Coronary artery (tissue), 2 donors: ENCODE measurements at regions not wholly inside any gene's neighbourhood (a gene's known extent, or its start where the extent isn't known, plus 50 kb on each side); places are given as distances from the start of the nearest gene placed in this dataset.

Experiments used
- DNase-seq: peaks from one replicate; pipeline ENCODE4 v3.0.0-alpha.2; 2017; ENCODE audit warnings: low spot score
- H3K27ac ChIP-seq, 2 donors: fragments of 200-600 bp; sonication (generic); one replicate each; pipeline ENCODE4 v1.5.1; 2016 to 2019
- H3K4me3 ChIP-seq: fragments of 200-600 bp; sonication (generic); 2 replicates; pipeline ENCODE4 v1.5.1; 2016; ENCODE audit warnings: mild to moderate bottlenecking, moderate library complexity
- TF ChIP-seq, protein P1 (sequence below): fragments of 200-600 bp; sonication (generic); IDR thresholded peaks from one replicate; pipeline ENCODE4 v1.5.1; 2019; ENCODE audit warnings: antibody characterized with exemption

DNA sequence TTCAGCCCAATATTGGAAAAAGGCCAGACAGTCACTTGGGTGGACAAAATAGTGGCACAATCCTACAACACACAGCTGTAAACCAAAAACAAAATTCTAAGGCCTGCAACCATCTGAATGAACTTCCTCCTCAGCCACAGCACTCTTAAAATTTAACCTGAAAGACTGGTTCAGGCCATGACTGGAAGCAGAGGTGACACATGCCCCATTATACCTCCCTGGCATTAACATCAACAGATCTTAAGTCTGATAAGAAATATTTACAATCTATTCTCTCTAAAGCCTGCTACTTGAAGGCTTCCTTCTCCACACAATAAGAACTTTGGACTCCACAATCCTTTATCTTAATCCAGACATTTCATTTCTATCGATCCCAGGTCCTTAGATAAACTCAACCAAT lies 192.4 kb upstream of the LRP1B start:
- no peak for DNase-seq
- H3K4me3 ChIP-seq, result no peak overlapping the region
- H3K27ac ChIP-seq, result no peak overlapping the region
- TF ChIP-seq, protein P1, sequence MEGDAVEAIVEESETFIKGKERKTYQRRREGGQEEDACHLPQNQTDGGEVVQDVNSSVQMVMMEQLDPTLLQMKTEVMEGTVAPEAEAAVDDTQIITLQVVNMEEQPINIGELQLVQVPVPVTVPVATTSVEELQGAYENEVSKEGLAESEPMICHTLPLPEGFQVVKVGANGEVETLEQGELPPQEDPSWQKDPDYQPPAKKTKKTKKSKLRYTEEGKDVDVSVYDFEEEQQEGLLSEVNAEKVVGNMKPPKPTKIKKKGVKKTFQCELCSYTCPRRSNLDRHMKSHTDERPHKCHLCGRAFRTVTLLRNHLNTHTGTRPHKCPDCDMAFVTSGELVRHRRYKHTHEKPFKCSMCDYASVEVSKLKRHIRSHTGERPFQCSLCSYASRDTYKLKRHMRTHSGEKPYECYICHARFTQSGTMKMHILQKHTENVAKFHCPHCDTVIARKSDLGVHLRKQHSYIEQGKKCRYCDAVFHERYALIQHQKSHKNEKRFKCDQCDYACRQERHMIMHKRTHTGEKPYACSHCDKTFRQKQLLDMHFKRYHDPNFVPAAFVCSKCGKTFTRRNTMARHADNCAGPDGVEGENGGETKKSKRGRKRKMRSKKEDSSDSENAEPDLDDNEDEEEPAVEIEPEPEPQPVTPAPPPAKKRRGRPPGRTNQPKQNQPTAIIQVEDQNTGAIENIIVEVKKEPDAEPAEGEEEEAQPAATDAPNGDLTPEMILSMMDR, result no peak

DNA sequence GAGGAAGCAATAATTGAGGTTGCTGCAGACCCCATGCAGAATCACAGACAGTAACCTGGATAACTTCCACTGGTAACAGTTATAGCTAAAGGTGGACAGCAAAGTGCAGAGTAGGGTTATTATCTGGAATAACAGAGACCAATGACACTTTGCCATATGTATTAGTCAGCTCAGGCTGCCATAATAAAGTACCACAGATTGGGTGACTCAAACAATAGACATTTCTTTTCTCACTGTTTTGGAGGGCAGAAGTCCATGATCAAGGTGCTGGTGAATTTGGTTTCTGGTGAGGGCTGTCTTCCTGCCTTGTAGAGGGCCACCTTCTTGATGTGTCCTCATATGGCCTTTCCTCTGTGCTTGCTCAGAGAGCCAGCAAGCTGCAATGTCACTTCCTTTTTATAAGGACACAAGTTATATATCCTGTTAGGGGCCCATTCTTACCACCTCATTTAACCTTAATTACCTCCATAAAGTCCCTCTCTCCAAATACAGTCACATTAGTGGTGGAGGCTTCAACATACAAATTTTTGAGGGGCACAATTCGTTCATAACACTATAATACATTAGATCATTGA lies 191.0 kb upstream of the LRP1B start:
- H3K4me3 ChIP-seq, result no peak overlapping the region
- no peak for DNase-seq
- TF ChIP-seq, protein P1, result no peak
- no peak overlapping the region for H3K27ac ChIP-seq

DNA sequence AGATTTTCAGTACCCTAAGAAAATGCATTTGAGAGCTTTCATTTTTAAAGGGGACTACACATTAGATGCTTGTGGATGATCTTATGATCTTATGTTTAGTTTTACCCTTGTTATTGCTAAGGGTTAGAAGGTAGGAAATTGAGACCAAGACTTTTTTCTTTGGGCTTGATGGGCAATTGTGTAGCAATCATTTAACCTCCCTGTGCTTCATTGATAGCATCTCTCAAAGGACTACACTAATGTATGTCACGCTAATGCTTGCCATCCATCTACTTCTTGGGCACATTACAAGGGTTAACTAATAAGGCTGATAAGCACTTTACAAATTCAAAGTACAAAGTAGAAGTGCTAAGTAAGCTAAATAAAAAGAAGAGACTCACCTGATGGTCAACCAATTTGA lies 189.3 kb upstream of the LRP1B start:
- no peak for DNase-seq
- Histone ChIP-seq H3K4me3 (no peak overlapping the region), H3K27ac (no peak overlapping the region)
- TF ChIP-seq, protein P1, result no peak

DNA sequence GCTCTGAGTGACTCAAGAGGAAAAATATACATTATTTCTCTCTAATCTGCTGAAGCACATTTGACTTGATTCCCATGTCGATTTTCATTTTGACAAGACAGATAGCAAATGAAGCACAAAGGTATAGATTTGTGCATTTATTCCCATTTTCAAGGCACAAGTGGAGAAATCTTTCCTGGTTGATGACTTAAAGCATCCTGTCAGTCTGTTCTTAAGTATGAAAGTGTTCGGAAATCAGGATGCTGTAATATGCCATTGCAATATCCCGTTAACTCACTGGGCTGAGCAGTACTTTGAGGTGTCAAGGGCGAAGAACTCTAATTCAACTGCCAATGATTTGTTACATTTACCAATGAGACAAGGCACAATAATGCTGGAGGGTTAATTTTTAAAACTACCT lies 185.2 kb upstream of the LRP1B start:
- Histone ChIP-seq H3K27ac (no peak overlapping the region), H3K4me3 (no peak overlapping the region)
- DNase-seq, result no peak
- TF ChIP-seq, protein P1, result no peak

DNA sequence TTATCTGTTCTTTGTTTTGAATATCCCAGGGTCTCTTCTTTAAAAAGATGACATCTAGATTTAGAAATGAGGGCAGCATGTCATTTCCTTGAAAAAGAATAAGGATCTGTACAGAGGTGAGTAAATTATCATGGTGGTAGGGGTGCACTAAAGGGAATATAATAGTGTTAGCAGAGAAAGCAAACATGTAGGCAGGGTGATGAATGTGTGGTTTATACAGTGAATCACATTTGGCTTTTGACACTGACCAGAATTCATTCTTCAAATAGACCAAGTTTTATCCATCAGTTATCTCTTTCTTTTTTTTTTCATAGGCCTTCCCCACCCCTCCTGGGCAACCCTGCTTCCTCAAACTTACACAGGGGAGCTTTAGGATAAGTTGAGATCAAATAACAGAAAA lies 184.5 kb upstream of the LRP1B start:
- H3K27ac ChIP-seq, result no peak overlapping the region
- no peak overlapping the region for H3K4me3 ChIP-seq
- DNase-seq, result no peak
- TF ChIP-seq, protein P1, result no peak

DNA sequence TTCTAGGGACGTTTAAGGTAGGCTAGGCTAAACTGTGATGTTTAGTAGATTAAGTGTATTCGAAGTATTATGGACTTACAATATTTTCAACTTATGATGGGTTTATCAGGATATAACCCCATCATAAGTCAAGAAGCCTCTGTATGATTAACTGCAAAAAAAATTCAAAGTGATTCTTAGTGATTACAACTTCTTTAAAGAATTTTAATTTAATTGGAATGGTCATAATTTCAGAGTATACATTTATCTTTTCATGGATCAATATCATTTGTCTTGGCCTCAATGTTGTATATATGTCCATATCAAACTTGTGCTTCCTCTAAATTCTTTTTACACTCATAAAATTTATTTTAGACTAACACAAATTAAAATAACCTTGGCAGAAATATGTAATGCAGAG lies 183.3 kb upstream of the LRP1B start:
- TF ChIP-seq, protein P1, result no peak
- Histone ChIP-seq H3K27ac (no peak overlapping the region), H3K4me3 (no peak overlapping the region)
- DNase-seq, result no peak

DNA sequence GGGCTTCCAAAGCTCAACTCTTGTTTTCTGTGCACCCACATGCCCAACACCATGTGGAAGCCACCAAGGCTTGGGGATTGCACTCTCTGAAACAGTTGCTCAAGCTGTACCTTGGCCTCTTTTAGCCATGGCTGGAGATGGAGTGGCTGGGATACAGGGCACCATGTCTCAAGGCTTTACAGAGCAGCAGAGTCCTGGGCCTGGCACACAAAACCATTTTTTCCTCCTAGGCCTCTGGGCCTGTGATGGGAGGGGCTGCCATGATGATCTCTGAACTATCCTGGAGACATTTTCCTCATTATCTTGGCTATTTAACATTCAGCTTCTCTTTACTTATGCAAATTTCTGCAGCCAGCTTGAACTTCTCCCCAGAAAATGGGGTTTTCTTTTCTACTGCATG lies 179.7 kb upstream of the LRP1B start:
- Histone ChIP-seq H3K4me3 (no peak overlapping the region), H3K27ac (no peak overlapping the region)
- no peak for DNase-seq
- TF ChIP-seq, protein P1, result no peak
